Lower leg skin (tissue), 3 donors: ENCODE measurements at regions not wholly inside any gene's neighbourhood (a gene's known extent, or its start where the extent isn't known, plus 50 kb on each side); places are given as distances from the start of the nearest gene placed in this dataset.

Experiments used
- CTCF ChIP-seq, 3 donors: fragments of 450-650 bp; IDR thresholded peaks; one replicate each; pipeline ENCODE4 v1.5.1; 2016; ENCODE audit warnings: antibody characterized with exemption in 3 of 3, mild to moderate bottlenecking in 3 of 3, moderate library complexity in 2 of 3
- POLR2A ChIP-seq, 2 donors: fragments of 450-650 bp; IDR thresholded peaks; one replicate each; pipeline ENCODE4 v1.6.1; 2016 to 2017; ENCODE audit warnings: antibody characterized with exemption in 2 of 2, mild to moderate bottlenecking in 1 of 2, moderate library complexity in 1 of 2

- TF ChIP-seq CTCF (IDR thresholded peaks at IDR 0.05), result no peak
- TF ChIP-seq POLR2A (IDR thresholded peaks at IDR 0.05), result no peak
Measured at GRCh38 chr11:15871904-15872626, 484.3 kb downstream of the SOX6 start.
